HG02981 (cell line): ENCODE measurements at regions not wholly inside any gene's neighbourhood (a gene's known extent, or its start where the extent isn't known, plus 50 kb on each side); places are given as distances from the start of the nearest gene placed in this dataset.

ENCODE experiments used
- ATAC-seq: cut with Tn5 transposase; IDR thresholded peaks from one replicate; pipeline ENCODE4 v1.9.1; 2021; ENCODE audit warnings: mild to moderate bottlenecking, moderate library complexity; ENCODE audit not compliant: unreplicated experiment

DNA sequence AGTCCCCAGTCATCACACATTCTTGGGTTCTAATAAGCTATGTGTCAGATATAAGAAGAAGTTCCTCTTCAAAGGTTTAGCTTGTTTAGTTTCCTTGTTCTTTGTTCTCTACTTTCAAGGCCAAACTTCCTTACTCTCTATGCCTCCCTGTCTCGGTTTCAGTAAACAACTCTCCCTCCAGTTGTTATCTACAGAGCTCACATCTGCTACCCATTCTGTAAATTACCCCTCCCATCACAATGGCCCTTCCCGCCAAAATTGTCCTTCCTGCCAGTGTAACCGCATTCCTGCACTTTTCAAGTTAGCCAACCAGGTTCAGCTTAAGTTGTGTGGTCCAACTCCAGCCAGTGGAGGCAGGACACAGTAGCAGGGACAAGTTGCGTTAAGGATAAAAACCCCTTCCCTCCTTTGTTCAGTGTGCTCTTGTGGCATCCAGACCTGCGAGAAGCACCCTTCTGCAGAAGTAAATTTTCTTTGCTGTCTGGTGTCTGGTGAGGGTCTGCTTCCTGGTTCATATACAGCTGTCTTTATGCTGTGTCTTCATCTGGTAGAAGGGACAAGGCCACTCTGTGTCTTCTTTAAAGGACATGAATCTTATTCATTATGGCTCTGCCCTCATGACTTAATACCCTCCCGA is 342.1 kb upstream of the GRM7 start:
- ATAC-seq, result no peak

GRCh38 chr3:6521369-6522113 is 339.4 kb upstream of the GRM7 start:
- no peak for ATAC-seq

- no peak for ATAC-seq
Observed at GRCh38 chr3:6522191-6522590, 338.7 kb upstream of the GRM7 start.

GRCh38 chr3:6523043-6523442 is 337.9 kb upstream of the GRM7 start:
- no peak for ATAC-seq

- no peak for ATAC-seq
Observed at GRCh38 chr3:6524479-6524878, 336.4 kb upstream of the GRM7 start.

- ATAC-seq, result no peak
Observed at GRCh38 chr3:6526321-6526720, 334.6 kb upstream of the GRM7 start.

DNA sequence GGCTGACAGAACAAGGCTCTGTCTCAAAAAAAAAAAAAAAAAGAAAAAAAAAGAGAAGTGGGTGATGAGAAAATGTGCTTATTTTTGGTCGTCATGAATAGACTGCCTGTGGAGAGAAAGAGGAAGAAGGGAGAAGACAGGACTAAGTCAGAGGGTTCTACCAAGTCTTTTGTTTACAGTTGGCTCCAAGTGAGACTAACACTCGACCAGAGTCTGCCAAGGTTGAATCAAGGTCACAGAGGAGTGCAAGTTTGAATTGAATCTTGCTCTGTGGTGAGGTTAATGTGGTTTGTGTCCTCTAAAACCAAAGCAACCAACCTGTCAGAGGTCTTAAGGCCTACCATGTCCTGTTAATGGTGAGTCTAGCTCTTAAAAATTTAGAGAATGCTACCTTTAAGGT is 334.1 kb upstream of the GRM7 start:
- ATAC-seq, result no peak

- ATAC-seq, result peak; percentile 54
Observed at GRCh38 chr3:6528951-6529350, 332.0 kb upstream of the GRM7 start.

- no peak for ATAC-seq
Observed at GRCh38 chr3:6531153-6531552, 329.8 kb upstream of the GRM7 start.

- no peak for ATAC-seq
Observed at GRCh38 chr3:6532101-6532500, 328.8 kb upstream of the GRM7 start.

- ATAC-seq, result no peak
Observed at GRCh38 chr3:6540981-6541380, 319.9 kb upstream of the GRM7 start.

GRCh38 chr3:6542795-6543194 is 318.1 kb upstream of the GRM7 start:
- no peak for ATAC-seq

DNA sequence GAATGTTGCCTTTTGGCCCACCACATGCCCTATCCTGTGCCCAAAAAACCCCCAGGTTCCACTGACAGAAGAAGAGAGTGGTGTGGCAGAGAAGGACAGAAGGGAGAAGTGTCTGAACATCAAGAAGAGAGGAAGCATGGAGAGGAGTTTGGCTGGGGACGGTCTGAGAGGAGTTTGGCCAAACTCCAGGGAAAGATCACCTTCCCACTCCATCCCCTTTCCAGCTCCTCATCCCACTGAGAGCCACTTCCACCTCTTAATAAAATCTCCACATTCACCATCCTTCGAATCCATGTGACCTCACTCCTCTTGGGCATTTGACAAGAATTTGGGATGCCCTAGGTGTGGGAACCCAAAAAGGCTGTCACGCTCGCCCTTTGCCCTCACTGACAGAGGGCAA is 311.6 kb upstream of the GRM7 start:
- no peak for ATAC-seq

GRCh38 chr3:6551165-6551564 is 309.8 kb upstream of the GRM7 start:
- ATAC-seq, result no peak

DNA sequence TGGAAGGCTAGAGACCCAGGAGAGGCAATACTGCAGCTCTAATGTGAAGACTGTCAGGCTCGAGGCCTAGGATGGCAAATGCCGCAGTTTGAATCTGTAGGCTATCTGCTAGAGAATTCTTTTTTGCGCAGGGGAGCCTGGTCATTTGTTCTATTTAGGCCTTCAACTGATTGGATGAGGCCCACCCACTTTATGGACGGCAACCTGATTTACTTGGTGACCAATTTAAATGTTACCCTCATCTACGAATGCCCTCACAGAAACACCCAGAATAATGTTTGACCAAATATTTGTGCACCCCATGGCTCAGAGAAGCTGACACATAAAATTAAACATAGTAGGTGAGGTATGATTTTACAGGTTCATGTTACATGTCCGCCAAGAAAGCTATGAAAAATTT is 300.7 kb upstream of the GRM7 start:
- ATAC-seq, result no peak

DNA sequence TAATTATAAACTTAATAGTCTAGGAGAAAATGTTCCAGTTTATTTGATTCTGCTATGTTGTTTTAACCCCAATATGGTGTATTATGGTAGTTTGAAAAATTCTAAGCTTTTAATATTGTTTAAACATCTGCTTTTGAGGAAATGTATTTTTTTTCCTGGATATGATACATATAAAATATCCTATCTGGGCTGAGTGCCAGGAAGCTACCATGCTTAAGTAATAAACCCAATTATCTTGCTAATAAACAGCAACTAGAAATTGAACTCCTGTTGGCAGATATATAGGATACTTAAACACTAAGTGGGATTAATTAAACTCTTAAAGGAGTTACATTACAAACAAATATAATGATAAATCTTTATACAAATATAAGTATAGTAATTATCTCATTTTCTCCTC is 293.7 kb upstream of the GRM7 start:
- no peak for ATAC-seq

DNA sequence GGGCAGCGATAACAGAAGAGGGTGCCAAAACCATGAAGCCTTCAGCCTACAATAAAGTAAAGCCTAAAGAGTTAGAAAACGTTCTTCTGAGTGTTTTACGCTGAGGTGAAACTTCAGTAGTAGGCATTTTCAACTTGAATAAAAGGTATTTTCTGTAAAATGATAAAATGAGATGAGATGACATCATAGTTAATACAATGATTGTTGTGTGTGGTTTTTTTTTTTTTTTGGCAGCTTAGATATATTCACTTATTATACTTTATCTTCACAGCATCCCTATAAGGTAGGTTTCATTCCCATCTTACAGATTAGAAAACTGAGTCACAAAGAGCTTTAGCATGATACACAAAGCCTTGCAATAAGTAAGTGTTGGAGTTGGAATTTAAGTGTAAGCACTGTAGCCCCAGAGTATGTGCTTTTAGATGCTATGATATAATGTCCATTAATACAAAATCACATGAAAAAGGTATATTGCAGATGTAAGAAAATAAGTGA is 291.9 kb upstream of the GRM7 start:
- ATAC-seq, result no peak

DNA sequence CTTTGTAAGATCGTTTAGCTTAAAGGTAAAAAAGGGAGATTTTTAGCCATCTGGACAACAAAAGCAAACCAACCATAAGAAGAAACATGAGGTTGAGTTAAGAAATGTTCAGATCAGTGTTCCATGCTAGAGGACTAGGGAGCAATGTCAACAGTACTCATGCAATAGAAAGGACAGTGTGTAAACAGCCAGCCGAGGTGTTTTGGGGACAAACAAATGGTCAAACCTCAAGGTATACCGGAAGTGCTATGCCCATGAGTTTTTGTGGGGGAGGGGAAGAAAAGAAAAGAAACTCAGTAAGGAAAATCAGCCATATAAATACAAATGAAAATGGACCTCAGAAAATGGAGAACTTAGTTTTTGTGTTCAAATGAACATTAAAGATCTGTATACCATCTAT is 289.5 kb upstream of the GRM7 start:
- ATAC-seq, result no peak

- no peak for ATAC-seq
Observed at GRCh38 chr3:6577584-6577983, 283.3 kb upstream of the GRM7 start.

- ATAC-seq, result no peak
Observed at GRCh38 chr3:6578526-6578925, 282.4 kb upstream of the GRM7 start.

DNA sequence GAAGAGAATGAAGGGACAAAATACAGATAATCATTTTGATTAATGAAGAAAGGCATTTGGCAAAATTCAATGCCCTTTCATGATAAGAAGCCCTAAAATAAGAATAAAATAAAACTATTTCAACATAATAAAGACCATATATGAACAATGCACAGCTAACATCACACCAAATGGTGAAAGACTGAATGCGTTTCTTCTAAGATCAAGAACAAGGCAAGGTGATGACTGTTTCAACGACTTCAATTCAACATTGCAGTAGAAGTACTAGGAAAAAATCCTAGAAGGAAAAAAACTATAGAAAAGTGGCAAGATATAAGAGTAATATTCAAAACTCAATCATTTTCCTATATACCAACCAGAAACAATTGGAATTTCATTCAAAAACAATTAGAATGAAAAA is 280.1 kb upstream of the GRM7 start:
- ATAC-seq, result no peak

DNA sequence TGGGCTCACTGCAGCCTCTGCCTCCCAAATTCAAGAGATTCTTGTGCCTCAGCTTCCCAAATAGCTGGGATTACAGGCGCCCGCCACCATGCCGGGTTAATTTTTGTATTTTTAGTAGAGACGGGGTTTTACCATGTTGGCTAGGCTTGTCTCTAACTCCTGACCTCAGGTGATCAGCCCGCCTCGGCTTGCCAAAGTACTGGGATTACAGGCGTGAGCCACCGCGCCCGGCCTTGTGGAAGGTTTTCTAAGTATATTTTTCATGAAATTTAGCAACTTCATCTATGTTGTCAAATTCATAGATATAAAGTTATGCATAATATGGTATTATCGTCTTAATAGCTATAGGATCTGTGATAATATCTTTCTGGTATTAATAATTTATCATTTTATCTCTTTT is 275.6 kb upstream of the GRM7 start:
- ATAC-seq, result no peak

DNA sequence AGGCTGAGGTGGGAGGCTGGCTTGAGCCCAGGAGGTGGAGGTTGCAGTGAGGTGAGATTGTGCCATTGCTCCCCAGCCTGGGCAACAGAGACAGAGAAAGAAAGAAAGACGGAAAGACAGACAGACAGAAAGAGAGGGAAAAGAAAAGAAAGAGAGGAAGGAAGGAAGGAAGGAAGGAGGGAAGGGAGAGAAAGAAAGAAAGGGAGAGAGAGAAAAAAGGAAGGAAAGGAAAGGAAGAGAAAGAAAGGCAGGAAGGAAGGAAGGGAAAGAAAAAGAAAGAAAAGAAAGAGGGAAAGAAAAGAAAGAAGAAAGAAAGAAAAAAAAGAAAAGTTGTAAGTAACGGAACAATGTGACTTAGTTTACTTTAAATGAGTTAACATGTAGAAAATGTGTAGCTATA is 260.7 kb upstream of the GRM7 start:
- ATAC-seq, result no peak
